ENCODE measurements at regions not wholly inside any gene's neighbourhood (a gene's known extent, or its start where the extent isn't known, plus 50 kb on each side); places are given as distances from the start of the nearest gene placed in this dataset.

DNA sequence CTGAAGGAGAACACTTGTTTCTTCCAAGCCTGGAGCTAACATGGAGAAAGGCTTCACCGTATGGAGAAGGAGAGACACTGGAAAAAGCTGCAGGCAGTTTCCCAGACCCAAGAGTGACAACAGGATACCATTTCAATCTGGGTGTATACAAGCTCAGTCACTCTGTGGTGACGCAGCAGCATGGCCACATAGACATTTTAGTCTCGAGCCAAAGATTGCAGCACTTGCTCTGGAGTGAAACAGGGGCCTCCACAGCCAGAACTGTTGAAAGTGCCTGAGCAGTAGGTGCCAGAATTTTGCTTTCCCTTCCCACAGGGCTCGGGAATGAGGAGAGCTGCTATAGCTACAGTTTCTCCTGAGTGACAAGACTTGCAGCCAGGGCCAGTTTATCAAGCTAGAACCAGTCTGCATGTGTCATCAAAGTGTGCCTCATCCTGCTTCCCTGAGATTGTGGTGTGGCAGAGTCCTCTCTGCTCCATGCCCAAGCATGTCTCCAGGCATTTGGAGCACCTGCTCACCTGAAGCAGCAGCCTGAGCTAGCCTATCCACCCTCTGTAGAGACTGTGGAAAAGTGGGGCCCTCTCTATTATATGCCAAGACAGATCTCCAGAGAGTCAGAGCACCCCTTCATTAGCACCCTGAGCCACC lies 234.6 kb upstream of the CDH19 start:
- intact Hi-C loops (cut with DNase I) = no loop called here
- no peak for DNase-seq (ENCODE audit: low spot score)

DNA sequence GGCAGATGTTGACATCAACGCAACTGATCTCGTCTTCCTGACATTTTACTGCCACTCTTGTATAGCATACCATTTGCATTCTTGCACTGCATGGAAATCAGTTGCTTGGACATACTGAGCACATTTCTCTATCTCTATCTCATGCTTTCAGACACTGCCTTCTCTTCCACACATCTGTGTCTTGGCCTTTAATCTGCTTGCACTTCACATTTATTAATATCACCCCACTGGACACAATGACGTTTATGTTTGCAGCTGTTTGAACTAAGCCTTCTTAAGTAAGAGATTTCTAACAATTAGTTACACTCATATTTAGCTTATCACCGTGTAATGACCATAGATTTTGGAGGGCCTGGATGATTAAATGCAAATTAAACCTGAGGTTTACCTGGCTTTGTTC lies 229.8 kb upstream of the CDH19 start:
- intact Hi-C loops (cut with DNase I) = no loop called here
- DNase-seq (ENCODE audit: low spot score) = no peak

- intact Hi-C loops (cut with DNase I) = no loop called here
- no peak for DNase-seq (ENCODE audit: low spot score)
These were observed 222.3 kb upstream of the CDH19 start for GRCh38 chr18:66826211-66826610.

DNA sequence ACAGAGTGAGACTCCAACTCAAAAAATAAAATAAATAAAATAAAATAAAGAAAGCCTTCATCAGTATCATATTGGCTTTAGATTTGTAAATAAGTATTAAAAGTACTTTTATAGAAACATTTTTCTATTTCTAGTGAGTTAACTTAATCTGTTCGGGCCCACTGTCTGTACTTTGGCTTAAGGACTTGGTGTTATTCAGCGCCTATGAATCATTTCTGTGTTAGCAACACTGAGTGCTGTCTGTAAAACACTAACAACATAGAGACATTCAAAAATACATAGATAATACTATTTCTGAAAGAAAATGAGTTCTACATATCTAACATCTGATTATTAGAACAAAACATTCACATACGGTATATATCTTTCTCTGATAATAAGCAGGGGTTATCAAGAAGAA lies 221.5 kb upstream of the CDH19 start:
- intact Hi-C loops (cut with DNase I) = no loop called here

GRCh38 chr18:66819235-66819634 lies 215.3 kb upstream of the CDH19 start:
- intact Hi-C loops (cut with DNase I) = no loop called here
- no peak for DNase-seq (ENCODE audit: low spot score)

More for the DNA sequence above, 221.5 kb upstream of the CDH19 start:
- no peak for DNase-seq (ENCODE audit: low spot score)

DNA sequence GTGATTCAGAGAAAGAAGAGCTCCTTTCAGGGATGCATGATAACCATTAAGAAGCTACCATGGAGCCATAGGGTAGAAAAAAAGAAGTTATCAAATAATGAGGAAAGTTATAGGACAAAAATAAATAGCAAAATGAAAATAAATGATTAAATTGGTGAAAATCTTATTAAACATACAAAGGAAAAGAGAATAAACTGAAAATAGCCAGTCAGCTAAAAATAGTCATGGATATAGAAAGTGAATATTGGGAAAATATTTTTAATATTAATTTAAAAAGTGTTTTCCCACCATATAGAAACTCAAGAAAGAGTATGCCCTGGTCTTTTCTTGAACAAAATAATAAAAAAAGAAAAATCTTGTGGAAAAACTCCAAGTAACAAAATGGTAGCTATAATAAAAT lies 209.2 kb upstream of the CDH19 start:
- DNase-seq (ENCODE audit: low spot score) = no peak
- intact Hi-C loops (cut with DNase I) = no loop called here

DNA sequence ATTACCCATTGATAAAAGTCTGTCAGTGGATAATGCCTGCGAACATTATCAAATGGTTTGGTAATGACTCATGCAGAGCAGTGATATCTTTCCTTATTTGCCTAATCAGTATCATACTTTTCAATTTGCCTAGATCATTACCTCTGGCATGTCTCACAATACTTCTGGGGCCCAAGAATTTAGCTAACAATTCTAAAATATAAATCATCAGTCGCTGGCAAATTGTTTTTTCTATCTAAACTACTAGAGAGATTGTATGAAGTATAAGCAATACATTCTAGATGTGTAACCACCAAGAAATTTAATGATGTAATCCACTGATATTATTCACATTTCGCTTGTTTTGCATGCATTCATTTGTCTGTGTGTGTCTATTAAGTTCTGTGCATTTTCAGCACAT lies 191.2 kb upstream of the CDH19 start:
- intact Hi-C loops (cut with DNase I) = no loop called here
- DNase-seq (ENCODE audit: low spot score) = no peak

DNA sequence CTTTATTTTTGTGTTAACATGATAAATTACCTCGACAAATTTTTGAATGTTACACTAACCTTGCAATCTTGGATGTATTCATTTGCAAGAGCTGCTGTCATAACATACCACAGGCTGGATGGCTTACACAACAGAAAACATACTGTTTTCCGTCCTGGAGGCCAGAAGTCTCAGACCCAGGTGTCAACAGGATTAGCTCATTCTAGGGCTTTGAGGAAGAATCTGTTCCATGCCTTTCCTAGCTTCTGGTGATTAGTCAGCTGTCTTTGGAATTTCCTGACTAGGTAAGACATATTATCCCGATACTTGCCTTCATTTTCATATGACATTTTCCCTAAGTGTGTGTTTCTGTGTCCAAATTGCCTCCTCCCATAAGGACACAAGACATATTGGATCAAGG lies 188.6 kb upstream of the CDH19 start:
- intact Hi-C loops (cut with DNase I) = no loop called here
- DNase-seq (ENCODE audit: low spot score) = no peak

- intact Hi-C loops (cut with DNase I) = no loop called here
- DNase-seq (ENCODE audit: low spot score) = no peak
These were observed 176.7 kb upstream of the CDH19 start for GRCh38 chr18:66780609-66781008.

- intact Hi-C loops (cut with DNase I) = no loop called here
- DNase-seq (ENCODE audit: low spot score) = no peak
These were observed 174.2 kb upstream of the CDH19 start for GRCh38 chr18:66778048-66778447.

DNA sequence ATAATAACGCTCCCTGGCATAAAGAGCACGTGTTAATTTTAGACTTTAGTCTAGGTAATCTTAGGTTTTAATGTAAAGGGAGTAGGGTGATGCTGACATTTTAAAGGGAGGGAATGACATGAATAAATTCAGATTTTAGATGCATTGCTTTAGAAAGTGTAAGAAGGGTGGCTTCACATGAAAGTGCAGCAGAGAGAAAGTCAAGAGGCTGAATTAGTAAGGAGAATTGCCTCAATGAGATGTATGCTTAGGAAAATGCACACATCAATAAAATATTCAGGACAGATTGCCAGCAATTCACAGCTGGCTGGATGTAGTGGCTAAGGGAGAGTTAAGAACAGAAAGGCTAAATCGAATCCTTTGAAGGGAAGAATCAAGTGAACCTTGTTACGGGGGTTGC lies 165.5 kb upstream of the CDH19 start:
- DNase-seq (ENCODE audit: low spot score) = no peak
- intact Hi-C loops (cut with DNase I) = no loop called here

- intact Hi-C loops (cut with DNase I) = no loop called here
These were observed 160.3 kb upstream of the CDH19 start for GRCh38 chr18:66764230-66764629.

GRCh38 chr18:66761166-66761565 lies 157.3 kb upstream of the CDH19 start:
- DNase-seq (ENCODE audit: low spot score) = no peak
- intact Hi-C loops (cut with DNase I) = no loop called here

More at GRCh38 chr18:66764230-66764629, 160.3 kb upstream of the CDH19 start:
- DNase-seq (ENCODE audit: low spot score) = no peak

GRCh38 chr18:66760559-66760958 lies 156.7 kb upstream of the CDH19 start:
- DNase-seq (ENCODE audit: low spot score) = no peak
- intact Hi-C loops (cut with DNase I) = no loop called here

- no peak for DNase-seq (ENCODE audit: low spot score)
- intact Hi-C loops (cut with DNase I) = no loop called here
These were observed 155.3 kb upstream of the CDH19 start for GRCh38 chr18:66759050-66759828.

- intact Hi-C loops (cut with DNase I) = no loop called here
- no peak for DNase-seq (ENCODE audit: low spot score)
These were observed 154.1 kb upstream of the CDH19 start for GRCh38 chr18:66757946-66758345.

DNA sequence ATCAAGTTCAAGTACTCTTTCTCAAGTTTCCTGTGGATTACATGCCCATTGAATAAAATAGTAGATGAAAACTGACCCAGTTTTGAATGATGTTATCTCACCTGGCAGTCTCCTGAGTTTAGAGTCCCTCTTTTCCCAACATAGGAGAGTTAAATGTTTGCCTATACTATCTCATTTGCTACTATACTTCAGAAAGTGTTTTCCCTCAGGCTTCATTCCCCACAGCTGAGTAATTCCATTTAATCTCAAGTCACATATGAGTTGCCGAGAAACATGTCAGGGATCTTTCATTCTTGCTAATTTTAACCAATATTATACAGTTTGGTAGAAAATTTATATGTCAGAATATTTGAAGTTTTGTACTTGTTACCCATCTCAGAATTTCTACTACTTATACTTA lies 150.4 kb upstream of the CDH19 start:
- DNase-seq (ENCODE audit: low spot score) = no peak
- intact Hi-C loops (cut with DNase I) = no loop called here

DNA sequence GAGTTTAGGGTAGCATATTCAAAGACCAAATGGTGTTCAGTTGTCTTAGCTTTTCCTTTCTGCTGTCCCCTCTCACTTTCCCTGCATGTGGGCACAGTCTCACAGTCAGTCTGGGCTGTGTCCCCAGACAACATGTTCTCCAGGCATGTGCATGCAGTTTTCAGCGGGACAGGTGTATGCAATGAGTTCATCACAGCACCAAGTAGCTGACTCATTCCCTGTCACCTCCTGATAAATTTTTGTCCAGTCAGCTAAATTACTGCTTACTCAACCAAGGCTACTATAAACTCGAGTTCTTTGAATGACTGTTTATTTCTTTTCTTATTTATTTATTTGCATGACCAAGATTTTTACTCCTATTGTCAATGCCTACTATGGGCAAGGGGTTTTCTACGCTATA lies 148.8 kb upstream of the CDH19 start:
- DNase-seq (ENCODE audit: low spot score) = no peak
- intact Hi-C loops (cut with DNase I) = no loop called here

DNA sequence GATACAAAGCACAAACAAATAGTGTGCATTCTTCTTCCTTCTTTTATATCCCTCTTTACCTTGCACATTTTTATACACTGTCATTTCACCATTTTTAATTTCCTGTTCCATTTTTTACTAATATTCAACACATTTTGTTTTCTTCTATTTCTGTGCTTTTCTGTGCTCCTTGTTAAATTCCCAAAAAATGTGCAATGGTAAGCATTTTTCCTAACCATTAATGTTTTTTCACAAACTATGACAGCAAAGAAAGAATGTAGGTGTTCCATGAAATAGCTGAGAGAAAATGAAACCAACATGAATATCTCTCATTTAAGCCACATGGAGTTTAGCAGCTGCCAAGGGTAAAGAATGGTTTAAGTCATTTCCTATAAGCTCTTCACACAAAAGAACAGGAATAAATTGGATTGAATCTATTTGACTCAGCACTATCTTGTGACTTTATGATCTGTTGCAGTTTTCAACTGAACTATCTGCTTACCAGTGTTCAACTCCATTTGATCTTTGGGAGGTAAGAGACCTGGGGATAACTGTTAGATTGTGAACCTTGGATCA lies 145.7 kb upstream of the CDH19 start:
- DNase-seq (ENCODE audit: low spot score) = no peak
- intact Hi-C loops (cut with DNase I) = no loop called here

GRCh38 chr18:66749030-66749429 lies 145.1 kb upstream of the CDH19 start:
- intact Hi-C loops (cut with DNase I) = no loop called here

DNA sequence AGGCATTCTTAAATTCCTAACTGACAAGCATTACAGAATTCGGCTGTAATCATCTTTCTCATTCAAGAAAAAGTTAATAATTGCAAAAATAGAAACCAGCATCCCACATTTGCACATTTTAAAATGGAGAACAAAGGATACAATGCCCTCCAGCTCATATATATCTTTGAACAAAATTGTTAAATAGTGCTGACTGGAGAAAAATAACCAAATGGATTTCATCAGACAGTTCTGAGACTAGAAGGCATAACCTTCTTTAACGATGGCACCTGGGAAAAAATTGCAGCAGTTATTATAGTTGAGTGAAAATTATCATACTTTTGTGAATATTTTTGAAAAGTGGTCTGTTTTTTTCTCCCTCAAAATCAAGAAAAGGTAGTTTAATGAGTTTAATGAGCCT lies 138.9 kb upstream of the CDH19 start:
- DNase-seq (ENCODE audit: low spot score) = no peak
- intact Hi-C loops (cut with DNase I) = no loop called here

More at GRCh38 chr18:66749030-66749429, 145.1 kb upstream of the CDH19 start:
- no peak for DNase-seq (ENCODE audit: low spot score)
